GM12878 (cell line): ENCODE measurements at regions not wholly inside any gene's neighbourhood (a gene's known extent, or its start where the extent isn't known, plus 50 kb on each side); places are given as distances from the start of the nearest gene placed in this dataset.

Experiments
- ATAC-seq: fragments of 200-7000 bp; cut with Tn5 transposase; 3 replicates; pipeline ENCODE4 v1.9.1; 2020; ENCODE audit warnings: mild to moderate bottlenecking, moderate library complexity
- BruUV-seq: library from RNA; stranded (reverse); fragments of 400-500 nt; replicated peaks from 2 replicates; lab custom pipeline; 2021; lab: Mats Ljungman, UMichigan
- CTCF ChIA-PET: fragments of 300-600 bp; sonication (Branson Sonifier 250); formaldehyde crosslinking; extraction: SDS; loops from one replicate; lab custom pipeline; 2021; ENCODE audit warnings: inconsistent platforms; lab: Yijun Ruan, JAX
- POLR2A ChIA-PET: fragments of 350-600 bp; formaldehyde crosslinking; extraction: SDS; loops from one replicate; lab custom pipeline; 2021; ENCODE audit warnings: inconsistent platforms; lab: Charles Lee
- RAD21 ChIA-PET: fragments of 300-600 bp; sonication (Branson Sonifier 250); formaldehyde crosslinking; loops from one replicate; lab custom pipeline; 2023; ENCODE audit warnings: antibody characterized with exemption; ENCODE audit not compliant: unreplicated experiment; lab: Charles Lee
- SMC1A ChIA-PET: fragments of 300-600 bp; sonication (Branson Sonifier 250); formaldehyde crosslinking; loops from one replicate; lab custom pipeline; 2023; ENCODE audit not compliant: unreplicated experiment, uncharacterized antibody; lab: Charles Lee
- DNase-seq: peaks from one replicate; pipeline ENCODE4 v3.0.0-alpha.2; 2011; ENCODE audit warnings: low read depth, low spot score
- FAIRE-seq: peaks from 3 replicates; lab custom pipeline; 2011; peaks lifted over from hg19 to GRCh38; lab: Jason Lieb, UNC
- H2AFZ ChIP-seq: 2 replicates; pipeline ENCODE4 v1.6.0; 2011; ENCODE audit warnings: low read depth, low read length, control low read depth; ENCODE audit not compliant: control insufficient read depth
- H3K27ac ChIP-seq: 2 replicates; pipeline ENCODE4 v1.5.1; 2011; ENCODE audit warnings: control low read depth; ENCODE audit not compliant: control insufficient read depth, insufficient read depth
- H3K27me3 ChIP-seq, 2 experiments: replicated peaks in 1 of 2; 2 replicates each; pipeline versions ENCODE4 v1.6.0 to v1.6.1; 2011; ENCODE audit warnings: low read length in 1 of 2; ENCODE audit not compliant: control insufficient read depth in 2 of 2, insufficient read depth in 2 of 2
- H3K36me3 ChIP-seq, 2 experiments: 2 replicates each; pipeline ENCODE4 v1.5.1; 2011; ENCODE audit warnings: low read length in 1 of 2; ENCODE audit not compliant: control insufficient read depth in 2 of 2, insufficient read depth in 2 of 2
- H3K4me1 ChIP-seq: 2 replicates; pipeline ENCODE4 v1.6.1; 2011; ENCODE audit warnings: mild to moderate bottlenecking, low read length, moderate library complexity, mixed read lengths; ENCODE audit not compliant: control insufficient read depth, insufficient read depth
- H3K4me2 ChIP-seq: 2 replicates; pipeline ENCODE4 v1.6.0; 2011; ENCODE audit warnings: control low read depth; ENCODE audit not compliant: control insufficient read depth, insufficient read depth
- H3K4me3 ChIP-seq: fragments of 200-600 bp; sonication (generic); 2 replicates; pipeline ENCODE4 v1.5.1; 2016
- H3K79me2 ChIP-seq: 2 replicates; pipeline ENCODE4 v1.6.0; 2011; ENCODE audit warnings: low read length; ENCODE audit not compliant: control insufficient read depth, insufficient read depth
- H3K9ac ChIP-seq: 2 replicates; pipeline ENCODE4 v1.8.0; 2011; ENCODE audit warnings: low read length, control low read depth, mixed read lengths; ENCODE audit not compliant: control insufficient read depth, insufficient read depth
- H3K9me3 ChIP-seq: replicated peaks from 3 replicates; pipeline ENCODE4 v1.5.1; 2011; ENCODE audit warnings: mild to moderate bottlenecking, low read length; ENCODE audit not compliant: control insufficient read depth, insufficient read depth
- H4K20me1 ChIP-seq: 2 replicates; pipeline ENCODE4 v1.6.0; 2011; ENCODE audit not compliant: control insufficient read depth, insufficient read depth
- E2F4 ChIP-seq: IDR thresholded peaks from 2 replicates; pipeline ENCODE4 v1.6.1; 2012; ENCODE audit warnings: low read depth, low read length, improper control_type of control experiment
- EZH2 ChIP-seq: IDR thresholded peaks from 2 replicates; pipeline ENCODE4 v1.6.1; 2012; ENCODE audit warnings: low read depth, mild to moderate bottlenecking, control low read depth, inconsistent platforms, low read length, borderline replicate concordance; ENCODE audit not compliant: control insufficient read depth
- MYB ChIP-seq: fragments of 150-350 bp; IDR thresholded peaks from 2 replicates; pipeline ENCODE4 v1.6.1; 2014; ENCODE audit warnings: mild to moderate bottlenecking, low read depth, low read length, borderline replicate concordance
- NRF1 ChIP-seq: conservative IDR thresholded peaks from 2 replicates; pipeline ENCODE4 v1.6.1; 2011; ENCODE audit warnings: mild to moderate bottlenecking, low read depth, low read length, improper control_type of control experiment
- PML ChIP-seq: IDR thresholded peaks from 2 replicates; pipeline ENCODE4 v1.6.1; 2012; ENCODE audit warnings: low read length, inconsistent platforms
- RCOR1 ChIP-seq: conservative IDR thresholded peaks from 2 replicates; pipeline ENCODE4 v1.6.1; 2012; ENCODE audit warnings: low read depth, low read length, improper control_type of control experiment
- RELB ChIP-seq: fragments of 450-650 bp; IDR thresholded peaks from 2 replicates; pipeline ENCODE4 v1.6.1; 2017; ENCODE audit warnings: low read depth, mild to moderate bottlenecking, moderate library complexity
- ZBTB40 ChIP-seq: fragments of 450-650 bp; IDR thresholded peaks from 2 replicates; pipeline ENCODE4 v1.6.1; 2016; ENCODE audit warnings: mild to moderate bottlenecking, moderate library complexity, borderline replicate concordance
- ZSCAN29 ChIP-seq: fragments of 450-650 bp; IDR thresholded peaks from 2 replicates; pipeline ENCODE4 v1.6.1; 2017; ENCODE audit warnings: mild to moderate bottlenecking, moderate library complexity
- ZZZ3 ChIP-seq: IDR thresholded peaks from 2 replicates; pipeline ENCODE4 v1.6.1; 2011; ENCODE audit warnings: low read depth; ENCODE audit not compliant: control insufficient read depth, insufficient read length
- WGBS: methylation state at CpG from one replicate; pipeline ENCODE4 v1.1.6; 2016; ENCODE audit warnings: low lambda C conversion rate; ENCODE audit not compliant: insufficient replicate concordance, insufficient coverage; ENCODE audit errors: missing lambda C conversion rate; 5-methylcytosine and 5-hydroxymethylcytosine counted together
- in situ Hi-C: fragments of 300-500 bp; cut with MboI; formaldehyde crosslinking; loops from 9 replicates; pipeline ENCODE4 v1.14.3; 2018; ENCODE audit warnings: mixed read lengths
- intact Hi-C: fragments of 100-400 bp; cut with micrococcal nuclease; formaldehyde crosslinking; loops from one replicate; pipeline ENCODE4 v1.14.2; 2022; ENCODE audit not compliant: unreplicated experiment

GRCh38 chr18:44181951-44182747 lies 498.5 kb upstream of the SETBP1 start:
- no peaks in the 10 kb centered on the region for H3K36me3 ChIP-seq
- 6% methylated on average over 3 of the region's 3 CpGs for WGBS
- H3K79me2 ChIP-seq, result no peaks in the 10 kb centered on the region
- no peak overlapping the region for H3K4me3 ChIP-seq
- intact Hi-C loops, result no loop called here
- FAIRE-seq (no peak), DNase-seq (no peak), ATAC-seq (no peak)
- RAD21 ChIA-PET, result no interaction called here
- no peaks in the 10 kb centered on the region for H4K20me1 ChIP-seq
- POLR2A ChIA-PET, result no interaction called here
- no peaks in the 10 kb centered on the region for H3K9me3 ChIP-seq
- no TSS peak for BruUV-seq
- SMC1A ChIA-PET, result no interaction called here
- CTCF ChIA-PET, result interaction anchor here (0.7 kb wide), 1 partner anchor 21 kb away, joined by 3 read pairs; no protein-coding TSS in a partner anchor
- H3K27ac ChIP-seq, result no peak overlapping the region
- H3K4me2 ChIP-seq, result no peak overlapping the region
- TF ChIP-seq RCOR1 (no peak), MYB (no peak), ZZZ3 (no peak), ZSCAN29 (no peak), EZH2 (no peak), PML (no peak), NRF1 (no peak)
- no peaks in the 10 kb centered on the region for H3K27me3 ChIP-seq
- no peaks in the 10 kb centered on the region for H3K4me1 ChIP-seq
- H3K9ac ChIP-seq, result no peak overlapping the region
- in situ Hi-C loops, result no loop called here
- no peak overlapping the region for H2AFZ ChIP-seq

GRCh38 chr18:44186001-44186400 lies 494.7 kb upstream of the SETBP1 start:
- no peak overlapping the region for H3K4me2 ChIP-seq
- TF ChIP-seq RELB, result no peak
- no peak for TF ChIP-seq E2F4
- TF ChIP-seq ZBTB40, result no peak
- CTCF ChIA-PET, result interaction anchor here (0.6 kb wide), 1 partner anchor 458 kb away, joined by 3 read pairs; no protein-coding TSS in a partner anchor
- POLR2A ChIA-PET, result no interaction called here
- no peaks in the 10 kb centered on the region; a peak in 1 of 4 replicates for H3K27me3 ChIP-seq
- DNase-seq (no peak), FAIRE-seq (no peak), ATAC-seq (no peak)
- H3K36me3 ChIP-seq, result no peaks in the 10 kb centered on the region
- H3K4me3 ChIP-seq, result no peak overlapping the region
- RAD21 ChIA-PET, result no interaction called here
- H3K27ac ChIP-seq, result no peak overlapping the region
- no peaks in the 10 kb centered on the region for H3K79me2 ChIP-seq
- 34% methylated on average over 3 of the region's 3 CpGs for WGBS
- H2AFZ ChIP-seq, result no peak overlapping the region
- SMC1A ChIA-PET, result interaction anchor here (1.2 kb wide), 1 partner anchor 9 kb away, joined by 3 read pairs; no protein-coding TSS in a partner anchor
- no peaks in the 10 kb centered on the region for H4K20me1 ChIP-seq
- H3K9ac ChIP-seq, result no peak overlapping the region
- in situ Hi-C loops (no loop called here), intact Hi-C loops (no loop called here)
- no TSS peak for BruUV-seq
- H3K9me3 ChIP-seq, result no peaks in the 10 kb centered on the region
- H3K4me1 ChIP-seq, result no peaks in the 10 kb centered on the region
